ENCODE measurements at regions not wholly inside any gene's neighbourhood (a gene's known extent, or its start where the extent isn't known, plus 50 kb on each side); places are given as distances from the start of the nearest gene placed in this dataset.

- Mint-ChIP-seq H3K27me3 (ENCODE audit: insufficient read depth) (peaks cover 2% of the 10 kb centered on the region), H3K4me3 (no peak overlapping the region), H3K9me3 (peaks cover 7% of the 10 kb centered on the region), H3K36me3 (ENCODE audit: low read depth) (no peaks in the 10 kb centered on the region), H3K27ac (peak overlapping the region; percentile 44), H3K4me1 (peaks cover 10% of the 10 kb centered on the region)
- Histone ChIP-seq H3K4me3 (ENCODE audit: low read length) (no peak overlapping the region), H3K27ac (ENCODE audit: low read depth, low read length) (no peak overlapping the region), H3K9me3 (ENCODE audit: control insufficient read depth, low read length) (no peaks in the 10 kb centered on the region), H3K4me1 (ENCODE audit: control insufficient read depth, insufficient read depth, low read length) (peaks cover 10% of the 10 kb centered on the region), H3K36me3 (ENCODE audit: control insufficient read depth, insufficient read depth, low read length) (no peaks in the 10 kb centered on the region), H3K27me3 (ENCODE audit: control insufficient read depth, insufficient read depth, low read length, poor library complexity, severe bottlenecking) (no peaks in the 10 kb centered on the region), H3K9ac (ENCODE audit: extremely low read depth, low read length, poor library complexity, severe bottlenecking) (no peak overlapping the region)
- 52 to 84% methylated on average over 3 to 10 of the region's 11 CpGs for WGBS, 2 experiments (ENCODE audit: insufficient coverage in 1 of 2, insufficient read length in 1 of 2)
- TF ChIP-seq CTCF (conservative IDR thresholded peaks at IDR 0.05) = no peak
- peak; percentile 65 for DNase-seq
Measured at GRCh38 chr15:69794645-69795469, 302.9 kb downstream of the TLE3 start.

- DNase-seq = peak; percentile 24
- Mint-ChIP-seq H3K4me1 (peaks cover 10% of the 10 kb centered on the region), H3K36me3 (ENCODE audit: low read depth) (no peaks in the 10 kb centered on the region), H3K27me3 (ENCODE audit: insufficient read depth) (no peaks in the 10 kb centered on the region), H3K27ac (no peak overlapping the region), H3K9me3 (peaks cover 7% of the 10 kb centered on the region), H3K4me3 (no peak overlapping the region)
- Histone ChIP-seq H3K4me1 (ENCODE audit: control insufficient read depth, insufficient read depth, low read length) (peaks cover 10% of the 10 kb centered on the region), H3K27me3 (ENCODE audit: control insufficient read depth, insufficient read depth, low read length, poor library complexity, severe bottlenecking) (no peaks in the 10 kb centered on the region), H3K9me3 (ENCODE audit: control insufficient read depth, low read length) (no peaks in the 10 kb centered on the region), H3K36me3 (ENCODE audit: control insufficient read depth, insufficient read depth, low read length) (no peaks in the 10 kb centered on the region), H3K27ac (ENCODE audit: low read depth, low read length) (no peak overlapping the region), H3K9ac (ENCODE audit: extremely low read depth, low read length, poor library complexity, severe bottlenecking) (no peak overlapping the region), H3K4me3 (ENCODE audit: low read length) (no peak overlapping the region)
- no peak for TF ChIP-seq CTCF (conservative IDR thresholded peaks at IDR 0.05)
- 87 to 92% methylated on average over 3 to 5 of the region's 6 CpGs for WGBS, 2 experiments (ENCODE audit: insufficient coverage in 1 of 2, insufficient read length in 1 of 2)
Measured at GRCh38 chr15:69795601-69796000, 302.1 kb downstream of the TLE3 start.

GRCh38 chr15:69797051-69797595 lies 300.6 kb downstream of the TLE3 start:
- H3K27ac Mint-ChIP-seq = no peak overlapping the region
- Histone ChIP-seq H3K9me3 (ENCODE audit: control insufficient read depth, low read length) (no peaks in the 10 kb centered on the region), H3K4me1 (ENCODE audit: control insufficient read depth, insufficient read depth, low read length) (peaks cover 10% of the 10 kb centered on the region), H3K4me3 (ENCODE audit: low read length) (no peak overlapping the region), H3K9ac (ENCODE audit: extremely low read depth, low read length, poor library complexity, severe bottlenecking) (no peak overlapping the region), H3K36me3 (ENCODE audit: control insufficient read depth, insufficient read depth, low read length) (no peaks in the 10 kb centered on the region), H3K27me3 (ENCODE audit: control insufficient read depth, insufficient read depth, low read length, poor library complexity, severe bottlenecking) (no peaks in the 10 kb centered on the region), H3K27ac (ENCODE audit: low read depth, low read length) (no peak overlapping the region)
- no peaks in the 10 kb centered on the region for H3K9me3 Mint-ChIP-seq
- no peak overlapping the region for H3K4me3 Mint-ChIP-seq
- peak; percentile 23 for DNase-seq
- TF ChIP-seq CTCF (conservative IDR thresholded peaks at IDR 0.05) = no peak
- 70 to 72% methylated on average over 4 to 6 of the region's 6 CpGs for WGBS, 2 experiments (ENCODE audit: insufficient coverage in 1 of 2, insufficient read length in 1 of 2)
- peaks cover 10% of the 10 kb centered on the region for H3K4me1 Mint-ChIP-seq
- H3K36me3 Mint-ChIP-seq (ENCODE audit: low read depth) = no peaks in the 10 kb centered on the region
- peaks cover 5% of the 10 kb centered on the region for H3K27me3 Mint-ChIP-seq (ENCODE audit: insufficient read depth)

Measured in endodermal cell (in vitro differentiated cells).